ENCODE measurements at regions not wholly inside any gene's neighbourhood (a gene's known extent, or its start where the extent isn't known, plus 50 kb on each side); places are given as distances from the start of the nearest gene placed in this dataset.
"Not testable (repeated sequence)": the region's sequence is repeated elsewhere in the genome, so short reads cannot be mapped to it uniquely, and the experiment has no call there.

GRCh38 chr6:97508646-97509045 lies 225.6 kb upstream of the MMS22L start:
- H3K4me3 ChIP-seq (ENCODE audit: low read depth, low read length), result no peak overlapping the region
- TF ChIP-seq, protein P1, sequence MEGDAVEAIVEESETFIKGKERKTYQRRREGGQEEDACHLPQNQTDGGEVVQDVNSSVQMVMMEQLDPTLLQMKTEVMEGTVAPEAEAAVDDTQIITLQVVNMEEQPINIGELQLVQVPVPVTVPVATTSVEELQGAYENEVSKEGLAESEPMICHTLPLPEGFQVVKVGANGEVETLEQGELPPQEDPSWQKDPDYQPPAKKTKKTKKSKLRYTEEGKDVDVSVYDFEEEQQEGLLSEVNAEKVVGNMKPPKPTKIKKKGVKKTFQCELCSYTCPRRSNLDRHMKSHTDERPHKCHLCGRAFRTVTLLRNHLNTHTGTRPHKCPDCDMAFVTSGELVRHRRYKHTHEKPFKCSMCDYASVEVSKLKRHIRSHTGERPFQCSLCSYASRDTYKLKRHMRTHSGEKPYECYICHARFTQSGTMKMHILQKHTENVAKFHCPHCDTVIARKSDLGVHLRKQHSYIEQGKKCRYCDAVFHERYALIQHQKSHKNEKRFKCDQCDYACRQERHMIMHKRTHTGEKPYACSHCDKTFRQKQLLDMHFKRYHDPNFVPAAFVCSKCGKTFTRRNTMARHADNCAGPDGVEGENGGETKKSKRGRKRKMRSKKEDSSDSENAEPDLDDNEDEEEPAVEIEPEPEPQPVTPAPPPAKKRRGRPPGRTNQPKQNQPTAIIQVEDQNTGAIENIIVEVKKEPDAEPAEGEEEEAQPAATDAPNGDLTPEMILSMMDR (IDR thresholded peaks at IDR 0.05; ENCODE audit: insufficient read depth, low read length, missing control alignments), result no peak
- no peak for DNase-seq (ENCODE audit: low read depth, low spot score)
- CTCF ChIA-PET, result no interaction called here
- POLR2A ChIA-PET, result no interaction called here

- POLR2A ChIA-PET; DNase-seq (ENCODE audit: low read depth, low spot score); H3K4me3 ChIP-seq (ENCODE audit: low read depth, low read length): not testable (repeated sequence)
- CTCF ChIA-PET, result interaction anchor here (3.1 kb wide), 1 partner anchor 15 kb away, joined by 16 read pairs; no protein-coding TSS in a partner anchor
Observed at GRCh38 chr6:97513260-97513659, 230.2 kb upstream of the MMS22L start.

- no peak for DNase-seq (ENCODE audit: low read depth, low spot score)
Observed at GRCh38 chr6:97524811-97525210, 241.8 kb upstream of the MMS22L start.

GRCh38 chr6:97535800-97536199 lies 252.8 kb upstream of the MMS22L start:
- DNase-seq (ENCODE audit: low read depth, low spot score), result no peak
- POLR2A ChIA-PET, result no interaction called here
- CTCF ChIA-PET, result no interaction called here
- TF ChIP-seq, protein P1 (IDR thresholded peaks at IDR 0.05; ENCODE audit: insufficient read depth, low read length, missing control alignments), result no peak
- no peak overlapping the region for H3K4me3 ChIP-seq (ENCODE audit: low read depth, low read length)

More at GRCh38 chr6:97524811-97525210, 241.8 kb upstream of the MMS22L start:
- TF ChIP-seq, protein P1 (IDR thresholded peaks at IDR 0.05; ENCODE audit: insufficient read depth, low read length, missing control alignments), result no peak
- H3K4me3 ChIP-seq (ENCODE audit: low read depth, low read length), result no peak overlapping the region
- ChIA-PET CTCF (no interaction called here), POLR2A (no interaction called here)

DNA sequence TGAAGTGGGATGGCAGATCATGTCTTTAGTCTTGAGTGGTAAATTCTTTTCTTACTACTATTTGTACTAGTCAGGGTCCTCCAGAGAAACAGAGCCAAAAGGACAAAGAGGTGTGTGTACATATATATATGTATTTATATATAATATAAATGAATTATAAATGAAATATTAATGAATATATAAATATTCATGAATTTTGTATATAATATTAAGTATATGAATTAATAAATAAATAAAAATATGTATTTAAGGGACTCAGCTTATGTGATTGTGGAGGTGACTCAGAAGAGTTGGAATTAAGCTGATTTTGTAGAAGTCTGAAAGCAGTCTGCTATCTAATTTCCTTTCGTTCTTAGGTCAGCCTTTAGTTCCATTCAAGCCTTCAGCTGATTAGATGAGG lies 265.3 kb upstream of the MMS22L start:
- ChIA-PET POLR2A (no interaction called here), CTCF (no interaction called here)
- no peak overlapping the region for H3K4me3 ChIP-seq (ENCODE audit: low read depth, low read length)
- TF ChIP-seq, protein P1 (IDR thresholded peaks at IDR 0.05; ENCODE audit: insufficient read depth, low read length, missing control alignments), result no peak
- DNase-seq (ENCODE audit: low read depth, low spot score), result no peak

- ChIA-PET POLR2A (no interaction called here), CTCF (no interaction called here)
- TF ChIP-seq, protein P1 (IDR thresholded peaks at IDR 0.05; ENCODE audit: insufficient read depth, low read length, missing control alignments), result no peak
Observed at GRCh38 chr6:97557355-97557754, 274.3 kb upstream of the MMS22L start.

GRCh38 chr6:97563529-97563928 lies 280.5 kb upstream of the MMS22L start:
- no peak for DNase-seq (ENCODE audit: low read depth, low spot score)
- ChIA-PET POLR2A (no interaction called here), CTCF (no interaction called here)
- TF ChIP-seq, protein P1 (IDR thresholded peaks at IDR 0.05; ENCODE audit: insufficient read depth, low read length, missing control alignments), result no peak
- H3K4me3 ChIP-seq (ENCODE audit: low read depth, low read length), result no peak overlapping the region

More at GRCh38 chr6:97557355-97557754, 274.3 kb upstream of the MMS22L start:
- no peak overlapping the region for H3K4me3 ChIP-seq (ENCODE audit: low read depth, low read length)
- no peak for DNase-seq (ENCODE audit: low read depth, low spot score)
